Psoas muscle (tissue), 7 donors: ENCODE measurements at regions not wholly inside any gene's neighbourhood (a gene's known extent, or its start where the extent isn't known, plus 50 kb on each side); places are given as distances from the start of the nearest gene placed in this dataset.

Experiments
- ATAC-seq, 4 donors: fragments of 200-7000 bp; cut with Tn5 transposase; one replicate each; pipeline ENCODE4 v1.9.1; 2020; ENCODE audit warnings: moderate library complexity in 3 of 4, mild to moderate bottlenecking in 2 of 4
- DNase-seq, 2 donors: peaks; one replicate each; pipeline ENCODE4 v3.0.0-alpha.2; 2020
- H3K27ac ChIP-seq: fragments of 200-600 bp; one replicate; pipeline ENCODE4 v1.8.0; 2022
- H3K27me3 ChIP-seq, 3 donors: fragments of 200-600 bp in 1 of 3; one replicate each; pipeline versions ENCODE4 v1.6.1 to v1.8.0; 2013 to 2022; ENCODE audit warnings: low read length in 2 of 3, mild to moderate bottlenecking in 2 of 3, moderate library complexity in 1 of 3; ENCODE audit not compliant: insufficient read depth in 3 of 3
- H3K36me3 ChIP-seq, 2 donors: fragments of 200-600 bp in 1 of 2; one replicate each; pipeline versions ENCODE4 v1.6.1 to v1.8.0; 2013 to 2022; ENCODE audit warnings: low read depth in 1 of 2, mild to moderate bottlenecking in 1 of 2, moderate library complexity in 1 of 2; ENCODE audit not compliant: insufficient read depth in 1 of 2
- H3K4me1 ChIP-seq: fragments of 200-600 bp; one replicate; pipeline ENCODE4 v1.8.0; 2022
- H3K4me3 ChIP-seq: fragments of 200-600 bp; one replicate; pipeline ENCODE4 v1.8.0; 2022; ENCODE audit warnings: mild to moderate bottlenecking
- H3K9me3 ChIP-seq: fragments of 200-600 bp; one replicate; pipeline ENCODE4 v1.8.0; 2022
- WGBS, 3 donors: extraction: QIAGEN DNeasy Blood & Tissue Kit; methylation state at CpG; one replicate each; pipeline versions ENCODE4 v1.1.6 to v1.1.7; 2013; 5-methylcytosine and 5-hydroxymethylcytosine counted together
- intact Hi-C, 2 donors: fragments of 100-400 bp; cut with DNase I; formaldehyde crosslinking; loops; one replicate each; pipeline versions ENCODE4 v1.11.0 to v1.14.2; 2022
- TF ChIP-seq, protein P1 (sequence below): fragments of 200-600 bp; IDR thresholded peaks from one replicate; pipeline ENCODE4 v1.8.0; 2022; ENCODE audit warnings: antibody characterized with exemption
- donor health status: healthy with polysubstance abuse.
- donor health status: DM: no; HTN: no; CAD: no; lungs with moderate emphysema.
- donor health status: Bipolar disorder and iron deficiency.
- donor health status: healthy.
- donor health status: DM: yes; HTN: yes; CAD: no.
- donor health status: DM: no; HTN: no; CAD: no.
- donor health status: DM: yes; HTN: yes; CAD: no.

DNA sequence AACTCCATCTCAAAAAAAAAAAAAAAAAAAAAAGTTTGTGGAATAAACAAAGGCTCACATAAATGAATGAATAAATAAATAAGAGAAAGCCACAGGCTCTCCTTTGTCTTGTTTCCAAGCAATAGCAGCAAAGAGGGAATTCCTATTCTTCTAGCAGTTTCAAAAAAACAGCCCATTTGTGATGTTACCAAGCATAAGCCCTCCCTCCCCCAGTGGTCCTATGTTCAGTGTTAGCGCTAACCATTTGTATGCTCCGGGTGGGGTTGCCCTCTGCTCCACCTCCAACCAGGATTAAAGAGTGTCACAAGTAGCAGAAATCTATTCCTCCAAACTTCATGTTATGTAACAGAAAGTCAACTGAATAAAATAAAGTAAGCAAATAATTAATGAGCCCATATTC is 1215.0 kb upstream of the TENM4 start:
- Histone ChIP-seq H3K27me3 (no peaks in the 10 kb centered on the region), H3K9me3 (no peaks in the 10 kb centered on the region), H3K4me3 (no peak overlapping the region), H3K27ac (no peak overlapping the region), H3K36me3 (no peaks in the 10 kb centered on the region), H3K4me1 (no peaks in the 10 kb centered on the region)
- WGBS, 3 donors = 95% methylated on average over 2 of the region's 2 CpGs
- no peak for DNase-seq
- TF ChIP-seq, protein P1, sequence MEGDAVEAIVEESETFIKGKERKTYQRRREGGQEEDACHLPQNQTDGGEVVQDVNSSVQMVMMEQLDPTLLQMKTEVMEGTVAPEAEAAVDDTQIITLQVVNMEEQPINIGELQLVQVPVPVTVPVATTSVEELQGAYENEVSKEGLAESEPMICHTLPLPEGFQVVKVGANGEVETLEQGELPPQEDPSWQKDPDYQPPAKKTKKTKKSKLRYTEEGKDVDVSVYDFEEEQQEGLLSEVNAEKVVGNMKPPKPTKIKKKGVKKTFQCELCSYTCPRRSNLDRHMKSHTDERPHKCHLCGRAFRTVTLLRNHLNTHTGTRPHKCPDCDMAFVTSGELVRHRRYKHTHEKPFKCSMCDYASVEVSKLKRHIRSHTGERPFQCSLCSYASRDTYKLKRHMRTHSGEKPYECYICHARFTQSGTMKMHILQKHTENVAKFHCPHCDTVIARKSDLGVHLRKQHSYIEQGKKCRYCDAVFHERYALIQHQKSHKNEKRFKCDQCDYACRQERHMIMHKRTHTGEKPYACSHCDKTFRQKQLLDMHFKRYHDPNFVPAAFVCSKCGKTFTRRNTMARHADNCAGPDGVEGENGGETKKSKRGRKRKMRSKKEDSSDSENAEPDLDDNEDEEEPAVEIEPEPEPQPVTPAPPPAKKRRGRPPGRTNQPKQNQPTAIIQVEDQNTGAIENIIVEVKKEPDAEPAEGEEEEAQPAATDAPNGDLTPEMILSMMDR = no peak
- intact Hi-C loops = no loop called here
- ATAC-seq = no peak

- DNase-seq (no peak), ATAC-seq (no peak)
- Histone ChIP-seq H3K27me3 (no peaks in the 10 kb centered on the region), H3K27ac (no peak overlapping the region), H3K36me3 (no peaks in the 10 kb centered on the region), H3K9me3 (no peaks in the 10 kb centered on the region), H3K4me3 (no peak overlapping the region), H3K4me1 (no peaks in the 10 kb centered on the region)
- TF ChIP-seq, protein P1 = no peak
- WGBS, 3 donors = 31 to 37% (median 35%) methylated on average over 2 of the region's 2 CpGs
- intact Hi-C loops = no loop called here
Measured at GRCh38 chr11:80650966-80651365, 1210.1 kb upstream of the TENM4 start.

GRCh38 chr11:80649186-80649585 is 1208.4 kb upstream of the TENM4 start:
- intact Hi-C loops = no loop called here
- DNase-seq = no peak
- 74 to 81% (median 78%) methylated on average over 5 of the region's 5 CpGs for WGBS, 3 donors
- TF ChIP-seq, protein P1 = no peak
- Histone ChIP-seq H3K4me3 (no peak overlapping the region), H3K27ac (no peak overlapping the region), H3K27me3 (no peaks in the 10 kb centered on the region), H3K9me3 (no peaks in the 10 kb centered on the region), H3K4me1 (no peaks in the 10 kb centered on the region), H3K36me3 (no peaks in the 10 kb centered on the region)
- ATAC-seq = no peak

DNA sequence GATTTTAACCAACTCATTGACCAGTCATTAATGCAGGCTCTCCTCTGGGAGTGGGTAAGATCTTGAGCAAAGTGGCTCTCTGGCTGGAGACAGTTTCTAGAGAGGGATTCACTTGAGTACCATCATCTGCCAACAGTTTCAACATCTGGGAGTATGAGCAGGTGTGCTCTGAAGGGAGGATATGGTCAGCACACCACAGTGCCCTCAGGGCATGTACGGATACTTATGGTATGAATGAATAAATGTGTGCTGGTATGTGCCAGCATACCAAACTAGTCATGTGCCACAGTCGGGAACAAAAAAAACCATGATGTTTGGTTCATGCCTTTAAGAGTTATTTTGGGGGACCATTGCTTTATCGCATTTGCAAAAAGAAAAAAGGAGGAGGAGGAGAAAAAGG is 1197.5 kb upstream of the TENM4 start:
- TF ChIP-seq, protein P1 = no peak
- intact Hi-C loops = no loop called here
- DNase-seq (no peak), ATAC-seq (no peak)
- 77 to 83% (median 81%) methylated on average over 3 of the region's 3 CpGs for WGBS, 3 donors
- Histone ChIP-seq H3K4me3 (no peak overlapping the region), H3K27ac (no peak overlapping the region), H3K9me3 (no peaks in the 10 kb centered on the region), H3K36me3 (no peaks in the 10 kb centered on the region), H3K4me1 (no peaks in the 10 kb centered on the region), H3K27me3 (no peaks in the 10 kb centered on the region)

GRCh38 chr11:80637571-80637970 is 1196.7 kb upstream of the TENM4 start:
- DNase-seq (no peak), ATAC-seq (no peak)
- Histone ChIP-seq H3K36me3 (no peaks in the 10 kb centered on the region), H3K4me3 (no peak overlapping the region), H3K9me3 (no peaks in the 10 kb centered on the region), H3K4me1 (no peaks in the 10 kb centered on the region), H3K27me3 (no peaks in the 10 kb centered on the region), H3K27ac (no peak overlapping the region)
- TF ChIP-seq, protein P1 = no peak
- 75 to 82% (median 81%) methylated on average over 2 of the region's 2 CpGs for WGBS, 3 donors
- intact Hi-C loops = no loop called here
